HG03066 (cell line): ENCODE measurements at regions not wholly inside any gene's neighbourhood (a gene's known extent, or its start where the extent isn't known, plus 50 kb on each side); places are given as distances from the start of the nearest gene placed in this dataset.

Experiments
- ATAC-seq: cut with Tn5 transposase; IDR thresholded peaks from one replicate; pipeline ENCODE4 v1.9.1; 2021; ENCODE audit warnings: low read depth; ENCODE audit not compliant: unreplicated experiment

DNA sequence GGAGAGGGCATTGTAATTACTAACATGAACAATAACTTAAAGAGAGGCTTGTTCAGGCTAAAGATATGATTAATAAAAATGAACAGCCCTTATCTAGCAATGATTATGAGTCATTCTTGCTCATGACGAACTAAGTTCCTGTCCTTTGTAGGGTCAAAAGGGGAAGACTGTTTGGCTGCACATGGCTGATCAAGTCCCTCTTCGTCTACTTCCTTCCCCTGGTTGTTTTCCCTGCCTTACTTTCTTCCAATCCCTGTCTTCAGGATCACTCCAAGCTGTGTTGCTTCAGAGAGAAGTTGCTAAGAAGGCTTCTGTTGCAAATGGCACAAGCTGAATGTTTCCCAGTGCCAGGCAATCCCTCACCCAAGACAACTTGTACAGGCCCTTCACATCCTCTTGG, 115.0 kb upstream of the HS3ST1 start:
- ATAC-seq: no peak

DNA sequence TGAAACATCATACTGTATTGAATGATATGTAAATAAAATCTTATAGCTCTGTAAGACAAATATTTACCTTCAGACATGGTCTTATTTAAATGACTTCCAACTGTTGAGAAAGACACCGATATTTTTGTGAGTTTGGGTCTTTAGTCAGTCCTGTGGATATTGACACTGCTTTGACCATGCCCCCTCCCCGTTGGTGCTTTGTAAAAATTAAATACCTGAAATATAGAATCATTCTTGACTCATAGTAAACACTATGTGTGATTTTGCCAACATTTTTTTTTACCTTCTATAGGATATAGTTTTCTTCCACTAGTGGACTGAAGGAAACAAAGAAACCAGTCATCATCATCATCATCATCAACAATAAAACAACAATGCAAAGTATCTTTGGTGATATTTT, 114.3 kb upstream of the HS3ST1 start:
- ATAC-seq: no peak

DNA sequence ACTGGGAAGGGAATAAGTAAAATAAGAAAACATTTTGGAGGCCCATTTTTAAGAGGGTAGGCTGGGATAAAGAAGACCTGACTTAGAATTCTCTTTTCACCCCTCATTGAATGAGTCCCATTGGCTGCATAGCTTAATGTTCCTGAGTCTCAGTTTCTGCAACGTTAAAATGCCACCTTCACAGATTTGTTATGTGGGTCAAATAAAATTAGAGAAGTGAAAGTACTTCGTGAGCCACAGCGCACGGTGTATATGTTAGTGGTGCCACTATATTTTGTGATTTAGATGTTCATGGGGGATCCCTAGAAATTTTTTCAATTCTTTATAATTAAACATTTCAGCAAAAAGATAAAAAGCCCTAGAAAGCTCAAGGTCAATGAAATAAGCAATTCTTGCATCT, 109.2 kb upstream of the HS3ST1 start:
- no peak for ATAC-seq

DNA sequence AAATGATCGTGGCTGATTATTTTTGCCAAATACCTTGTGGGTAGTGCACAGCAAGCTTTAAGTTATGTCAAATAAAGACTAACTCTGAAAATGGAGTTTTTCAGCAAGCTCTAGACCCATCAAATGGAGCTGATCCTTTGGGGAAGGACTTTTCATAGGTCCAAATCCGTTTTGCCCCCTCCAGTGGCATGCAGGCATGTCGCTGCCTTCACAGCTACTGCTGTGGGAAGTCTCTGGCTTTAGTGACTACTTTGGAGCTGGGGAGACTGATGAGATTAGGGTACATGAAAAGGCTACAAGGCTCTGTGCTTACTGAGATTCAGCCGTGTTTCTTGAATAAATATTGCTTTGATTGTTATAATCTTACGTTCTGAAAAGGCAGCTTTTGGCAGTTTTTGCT, 106.6 kb upstream of the HS3ST1 start:
- ATAC-seq: no peak

GRCh38 chr4:11534623-11535302, 106.1 kb upstream of the HS3ST1 start:
- ATAC-seq: no peak

GRCh38 chr4:11532138-11532537, 103.4 kb upstream of the HS3ST1 start:
- ATAC-seq: no peak

- ATAC-seq: no peak
These were observed 101.0 kb upstream of the HS3ST1 start for GRCh38 chr4:11529625-11530201.

- ATAC-seq: no peak
These were observed 96.4 kb upstream of the HS3ST1 start for GRCh38 chr4:11525085-11525484.

GRCh38 chr4:11518754-11519153, 90.1 kb upstream of the HS3ST1 start:
- no peak for ATAC-seq

- no peak for ATAC-seq
These were observed 86.2 kb upstream of the HS3ST1 start for GRCh38 chr4:11514779-11515419.

GRCh38 chr4:11514003-11514402, 85.3 kb upstream of the HS3ST1 start:
- no peak for ATAC-seq

DNA sequence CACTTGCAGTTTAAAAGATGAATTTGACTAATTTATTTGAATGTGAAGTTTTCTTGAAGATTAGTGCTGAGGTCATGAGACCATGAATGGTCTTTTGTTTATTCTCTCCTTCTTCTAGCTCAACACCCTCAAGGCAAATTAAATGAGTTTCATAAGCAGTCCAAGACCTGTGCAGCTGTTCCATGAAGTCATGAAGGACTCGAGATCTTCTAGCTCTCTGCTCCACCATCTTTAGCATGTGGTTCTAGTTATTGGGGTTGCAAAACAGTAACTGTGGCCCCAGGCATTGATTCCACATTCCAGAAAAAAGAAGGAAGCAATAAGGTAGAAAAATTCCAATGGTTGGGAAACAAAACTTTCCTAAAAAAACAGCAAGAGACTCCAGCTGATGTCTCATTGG, 84.2 kb upstream of the HS3ST1 start:
- no peak for ATAC-seq

DNA sequence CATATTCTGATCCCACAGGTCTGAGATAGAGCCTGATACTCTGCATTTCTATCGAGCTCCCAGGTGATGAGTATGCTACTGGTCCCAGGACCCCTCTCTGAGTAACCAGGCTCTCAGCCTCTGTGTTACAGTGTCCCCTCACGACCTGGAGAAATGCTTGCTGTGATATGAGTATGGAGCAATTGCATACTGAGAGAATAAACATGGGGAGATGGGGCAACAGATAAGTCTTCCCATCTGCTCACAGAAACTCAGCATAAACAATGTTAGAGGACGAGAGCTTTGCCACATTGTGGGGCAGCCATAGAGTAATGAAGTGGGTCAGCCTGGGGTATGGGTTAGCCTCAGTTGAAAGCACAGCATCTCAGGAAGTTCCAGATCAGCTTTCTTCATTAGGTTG, 82.6 kb upstream of the HS3ST1 start:
- no peak for ATAC-seq

GRCh38 chr4:11507920-11508319, 79.2 kb upstream of the HS3ST1 start:
- no peak for ATAC-seq

DNA sequence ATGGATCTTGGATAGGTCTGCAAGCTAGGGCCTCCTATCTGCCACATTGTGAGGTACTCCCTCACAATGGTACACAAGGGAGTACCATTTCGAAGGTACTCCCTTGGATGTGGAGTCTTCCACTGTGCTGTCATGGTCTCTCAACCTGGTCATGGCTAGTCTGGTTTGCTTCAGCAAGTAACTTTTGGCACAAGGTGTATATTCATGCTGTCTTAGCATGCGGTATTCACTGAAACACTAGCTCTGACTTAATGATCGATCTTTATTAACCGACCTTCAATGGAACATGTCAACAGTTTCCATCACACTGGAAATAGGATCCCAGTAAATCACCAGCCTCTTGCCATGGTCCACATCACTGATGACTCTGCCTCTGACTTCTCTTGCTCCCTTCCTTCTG, 77.5 kb upstream of the HS3ST1 start:
- ATAC-seq: no peak

DNA sequence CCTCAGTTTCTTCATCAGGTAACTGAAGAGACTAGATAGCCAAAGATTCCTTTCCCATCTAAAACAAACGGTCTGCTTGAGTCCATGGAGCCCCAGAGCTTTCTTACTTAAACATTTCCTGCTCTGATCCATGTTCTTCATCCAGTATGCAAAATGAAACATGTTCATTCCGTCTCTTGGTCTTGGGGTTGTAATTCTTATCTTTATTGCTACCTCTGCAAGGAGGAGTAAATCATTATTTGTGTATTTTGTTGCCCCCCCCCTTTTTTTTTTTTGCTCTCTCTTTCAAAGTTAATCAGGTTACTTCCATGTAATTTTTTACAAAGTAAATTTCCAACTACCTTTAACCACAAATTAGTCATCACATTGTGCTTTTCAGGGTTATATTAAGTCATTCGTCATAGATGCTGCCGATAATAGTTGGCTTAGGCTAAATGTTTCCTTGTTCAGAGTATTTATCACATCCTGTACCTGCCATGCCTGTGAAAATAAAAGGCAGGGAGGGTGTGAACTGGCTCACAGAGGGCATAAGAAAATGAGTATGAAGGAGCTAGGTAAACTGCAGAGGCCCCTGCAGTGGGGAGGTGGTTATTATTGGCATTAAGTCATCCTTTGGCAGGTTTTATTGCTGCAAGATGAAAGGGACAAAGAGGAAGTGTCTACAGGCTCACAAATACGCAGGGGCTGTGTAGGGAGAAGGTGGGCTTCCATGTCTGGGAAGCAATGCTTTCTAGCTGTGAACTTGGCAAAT, 76.7 kb upstream of the HS3ST1 start:
- no peak for ATAC-seq

GRCh38 chr4:11503166-11503565, 74.5 kb upstream of the HS3ST1 start:
- ATAC-seq: no peak

DNA sequence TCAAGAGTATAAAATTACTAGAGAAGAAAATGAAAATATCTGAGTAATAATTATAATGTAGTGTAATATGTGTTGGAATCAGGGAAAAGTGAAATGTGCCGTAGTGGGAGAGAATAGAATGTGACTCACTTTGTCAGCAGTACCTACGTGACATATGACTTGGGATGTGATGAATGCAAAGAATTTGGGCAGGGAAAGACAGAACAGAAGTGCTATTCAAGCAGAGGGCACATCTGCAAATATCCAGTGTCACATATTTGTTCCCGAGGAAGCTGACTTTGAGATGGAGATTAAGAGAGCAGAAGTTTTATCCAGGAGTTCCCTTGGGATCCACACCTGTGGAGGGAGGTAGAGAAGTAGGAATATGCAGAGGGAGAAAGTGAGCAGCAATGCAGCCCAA, 69.3 kb upstream of the HS3ST1 start:
- ATAC-seq: no peak

DNA sequence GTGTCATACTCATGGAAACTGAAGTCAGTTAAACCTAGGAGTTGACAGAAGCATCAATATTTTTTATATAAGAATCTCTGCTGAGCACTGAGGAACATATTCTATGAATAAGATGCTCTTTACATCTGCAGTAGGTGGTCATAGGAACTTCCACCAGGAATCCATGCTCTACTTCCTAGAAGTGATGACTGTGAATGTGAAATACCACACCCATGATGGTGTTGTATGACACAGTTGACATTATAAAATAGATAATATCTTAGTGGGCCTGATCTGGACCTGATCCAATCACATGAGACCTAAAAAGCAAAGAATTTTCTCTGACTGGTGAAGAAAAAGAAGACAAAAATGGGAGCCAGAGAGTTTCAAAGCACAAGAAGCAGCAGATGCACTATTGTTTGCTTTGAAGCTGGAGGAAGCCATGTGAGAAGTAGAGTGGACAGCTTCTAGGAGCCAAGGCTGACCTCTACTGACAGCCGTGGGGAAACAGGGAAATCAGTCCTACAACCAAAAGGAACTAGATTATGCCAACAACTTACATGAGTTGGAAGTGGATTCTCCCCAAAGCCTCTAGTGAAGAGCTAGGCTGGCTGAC, 68.6 kb upstream of the HS3ST1 start:
- no peak for ATAC-seq

GRCh38 chr4:11496351-11496829, 67.7 kb upstream of the HS3ST1 start:
- ATAC-seq: no peak

GRCh38 chr4:11495818-11496217, 67.1 kb upstream of the HS3ST1 start:
- ATAC-seq: no peak
